Hindlimb muscle (tissue), 1 donor: ENCODE measurements at regions not wholly inside any gene's neighbourhood (a gene's known extent, or its start where the extent isn't known, plus 50 kb on each side); places are given as distances from the start of the nearest gene placed in this dataset.
"Not testable (repeated sequence)": the region's sequence is repeated elsewhere in the genome, so short reads cannot be mapped to it uniquely, and the experiment has no call there.

Source experiments
- DNase-seq: peaks from one replicate; pipeline ENCODE4 v3.0.0-alpha.2; 2013

DNA sequence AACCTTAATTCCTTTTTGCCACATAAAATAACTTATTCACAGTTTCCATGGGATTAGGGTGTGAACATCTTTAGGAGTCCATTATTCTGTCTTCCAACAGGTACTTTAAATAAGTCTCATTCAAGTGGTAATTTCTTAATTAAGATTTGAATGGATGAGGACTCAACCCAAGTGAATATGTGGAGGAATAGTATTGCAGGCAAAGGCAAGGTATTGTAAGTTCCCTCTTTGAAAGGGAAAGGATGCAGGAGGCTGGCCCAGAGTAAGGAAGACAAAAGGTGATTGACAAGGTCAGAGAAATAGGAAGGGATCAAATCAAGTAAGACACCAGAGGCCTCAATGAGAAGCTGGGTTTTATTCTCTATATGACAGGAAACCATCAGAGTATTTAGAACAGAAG is 238.2 kb upstream of the RBMS1 start:
- no peak for DNase-seq

DNA sequence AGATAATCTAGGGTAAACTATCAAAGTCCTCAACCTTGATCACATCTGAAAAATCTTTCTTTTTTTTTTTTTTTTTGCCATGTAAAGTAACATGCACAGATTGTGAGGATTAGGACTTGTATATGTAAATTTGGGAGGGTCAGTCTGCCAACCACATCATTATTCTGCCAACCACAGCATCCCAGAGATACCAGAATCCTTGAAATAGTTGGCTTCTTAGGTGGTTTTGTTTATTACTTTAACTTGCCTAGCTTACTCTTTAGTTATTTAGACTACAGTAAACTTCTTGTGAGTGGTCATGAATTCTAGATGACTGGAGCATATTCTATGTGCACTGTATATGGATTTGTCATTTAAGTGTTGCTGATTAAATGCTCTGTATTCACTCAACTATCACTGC is 242.1 kb upstream of the RBMS1 start:
- no peak for DNase-seq

- DNase-seq, result no peak
Measured at GRCh38 chr2:160736148-160737028, 242.8 kb upstream of the RBMS1 start.

- no peak for DNase-seq
Measured at GRCh38 chr2:160737247-160737646, 243.6 kb upstream of the RBMS1 start.

DNA sequence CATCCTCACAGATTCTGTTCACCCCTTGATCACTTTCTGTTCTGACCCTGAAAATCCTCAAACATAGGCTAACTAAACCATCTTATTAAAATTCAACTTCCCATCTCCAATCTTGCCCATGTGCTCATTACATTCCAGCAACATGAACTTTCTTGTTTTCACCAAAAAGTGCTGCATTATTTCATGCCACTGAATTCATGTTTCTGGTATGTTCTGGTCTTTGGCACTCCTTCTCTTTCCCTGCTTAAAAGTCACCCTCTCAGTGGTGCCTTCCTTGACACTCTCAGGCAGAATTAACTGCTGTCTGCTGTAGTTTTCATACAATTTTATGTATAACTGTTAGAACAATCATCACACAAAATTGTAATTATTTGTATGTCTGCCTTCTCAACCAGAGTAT is 247.7 kb upstream of the RBMS1 start:
- DNase-seq, result no peak

GRCh38 chr2:160741815-160742214 is 248.2 kb upstream of the RBMS1 start:
- DNase-seq, result no peak

- no peak for DNase-seq
Measured at GRCh38 chr2:160742667-160743066, 249.1 kb upstream of the RBMS1 start.

- no peak for DNase-seq
Measured at GRCh38 chr2:160747501-160748170, 254.0 kb upstream of the RBMS1 start.

DNA sequence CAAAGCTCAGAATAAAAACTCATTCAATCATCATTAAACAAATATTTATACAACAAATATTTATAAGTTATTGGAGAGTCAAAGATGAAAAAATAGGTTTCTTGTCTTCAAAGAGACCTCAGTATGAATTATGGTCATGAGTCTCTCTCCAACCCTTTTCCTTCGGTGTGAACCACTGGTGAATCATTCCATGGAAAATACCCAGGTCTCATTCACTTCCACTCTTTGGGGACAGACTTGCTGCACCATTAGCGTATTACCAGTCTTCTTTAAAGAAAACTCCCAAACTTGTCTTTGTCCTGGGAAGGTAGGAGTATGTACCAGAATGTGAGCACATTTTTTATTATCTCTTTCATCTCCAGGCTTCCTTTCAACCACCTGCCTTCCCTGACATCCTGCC is 257.4 kb upstream of the RBMS1 start:
- DNase-seq, result no peak

GRCh38 chr2:160752475-160753330 is 259.1 kb upstream of the RBMS1 start:
- DNase-seq, result no peak

DNA sequence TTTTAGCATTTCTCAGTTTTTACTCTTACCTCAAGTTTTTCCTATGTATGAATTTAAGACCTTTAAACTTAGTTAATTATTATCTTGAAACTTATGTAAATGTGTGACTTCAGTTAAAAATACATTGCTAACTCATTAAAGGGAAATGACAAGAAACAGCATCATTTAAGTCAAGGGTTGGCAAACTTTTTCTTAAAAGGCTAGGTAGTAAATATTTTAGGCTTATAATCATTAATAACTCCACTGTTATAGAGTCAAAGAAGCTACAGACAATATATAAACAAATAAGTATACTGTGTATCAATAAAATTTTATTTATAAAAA is 259.7 kb upstream of the RBMS1 start:
- no peak for DNase-seq

- no peak for DNase-seq
Measured at GRCh38 chr2:160753960-160754359, 260.4 kb upstream of the RBMS1 start.

GRCh38 chr2:160756481-160756880 is 262.9 kb upstream of the RBMS1 start:
- DNase-seq, result peak; percentile 8

GRCh38 chr2:160762493-160763128 is 269.0 kb upstream of the RBMS1 start:
- DNase-seq, result not testable (repeated sequence)

- DNase-seq, result no peak
Measured at GRCh38 chr2:160783474-160783873, 289.9 kb upstream of the RBMS1 start.

GRCh38 chr2:160784034-160784433 is 290.4 kb upstream of the RBMS1 start:
- DNase-seq, result no peak

- no peak for DNase-seq
Measured at GRCh38 chr2:160790738-160791137, 297.1 kb upstream of the RBMS1 start.

DNA sequence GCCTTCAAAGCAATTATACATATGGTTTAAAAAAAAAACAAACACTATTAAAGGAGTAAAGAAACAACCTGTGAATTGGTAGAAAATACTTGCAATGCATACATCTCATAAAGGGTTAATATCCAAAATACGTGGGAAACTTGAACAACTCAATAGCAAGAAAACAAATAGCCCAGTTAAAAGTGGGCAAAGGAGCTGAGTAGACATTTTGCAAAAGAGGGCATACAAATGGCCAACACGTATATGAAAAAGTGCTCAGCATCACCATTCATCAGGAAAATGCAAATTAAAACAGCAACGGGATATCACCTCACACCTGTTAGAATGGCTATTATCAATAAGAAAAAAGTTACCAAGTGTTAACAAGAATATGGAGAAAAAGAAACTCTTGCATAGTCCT is 298.3 kb upstream of the RBMS1 start:
- no peak for DNase-seq

DNA sequence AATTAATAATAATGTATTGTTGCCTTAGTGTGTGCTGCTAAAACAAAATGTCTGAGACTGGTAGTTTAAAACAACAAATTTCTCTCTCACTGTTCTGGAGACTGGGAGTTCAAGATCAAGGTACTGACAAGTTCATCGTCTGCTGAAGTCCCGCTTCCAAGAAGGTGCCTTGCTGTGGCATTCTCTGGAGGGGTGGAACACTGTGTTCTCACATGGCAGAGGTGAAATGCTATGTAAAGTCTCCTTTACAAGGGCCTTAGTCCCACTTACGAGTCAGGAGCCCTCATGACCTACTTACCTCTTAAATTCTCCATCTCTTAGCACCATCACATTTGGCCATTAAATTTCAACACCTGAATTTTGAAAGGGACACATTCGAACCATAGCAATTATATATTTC is 299.2 kb upstream of the RBMS1 start:
- no peak for DNase-seq

- no peak for DNase-seq
Measured at GRCh38 chr2:160794926-160795325, 301.3 kb upstream of the RBMS1 start.

DNA sequence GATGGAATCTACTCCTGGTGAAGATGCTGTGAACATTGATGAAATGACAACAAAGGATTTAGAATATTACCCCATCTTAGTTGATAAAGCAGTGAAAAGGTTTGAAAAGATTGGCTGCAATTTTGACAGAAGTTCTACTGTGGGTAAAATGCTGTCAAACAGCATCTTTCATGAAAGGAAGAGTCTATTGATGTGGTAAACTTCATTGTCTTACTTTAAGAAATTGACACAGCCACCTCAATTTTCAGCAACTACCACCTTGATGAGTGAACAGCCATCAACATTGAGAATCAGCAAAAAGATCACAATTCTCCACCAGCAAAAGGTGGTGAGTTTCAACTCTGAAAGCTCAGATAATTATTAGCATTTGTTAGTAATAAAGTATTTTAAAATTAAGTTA is 310.3 kb upstream of the RBMS1 start:
- DNase-seq, result no peak

DNA sequence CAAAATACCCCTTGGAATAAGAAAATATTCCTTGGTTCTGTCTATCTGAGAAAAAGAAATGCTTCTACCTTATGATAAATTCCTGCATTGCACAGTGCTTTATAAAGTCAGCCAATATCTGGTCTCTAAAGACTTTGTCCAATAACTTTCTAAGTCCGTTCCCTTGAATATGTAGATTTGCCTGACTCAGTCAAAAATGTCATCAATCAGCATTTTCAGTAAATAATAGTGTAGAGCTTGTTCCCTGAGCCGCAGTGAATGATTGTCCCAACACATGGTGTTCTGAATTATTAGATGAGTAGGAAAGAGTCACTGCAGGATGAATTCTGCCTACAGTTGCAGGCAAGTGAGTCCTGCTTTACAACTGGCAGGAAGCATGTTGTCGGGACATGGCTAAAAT is 316.8 kb upstream of the RBMS1 start:
- DNase-seq, result no peak
